Neuronal stem cell (in vitro differentiated cells): ENCODE measurements at regions not wholly inside any gene's neighbourhood (a gene's known extent, or its start where the extent isn't known, plus 50 kb on each side); places are given as distances from the start of the nearest gene placed in this dataset.
"Not testable (repeated sequence)": the region's sequence is repeated elsewhere in the genome, so short reads cannot be mapped to it uniquely, and the experiment has no call there.

Experiments
- DNase-seq: peaks from one replicate; pipeline ENCODE4 v3.0.0-alpha.2; 2013; ENCODE audit warnings: low spot score
- H2AFZ ChIP-seq: one replicate; pipeline ENCODE4 v1.6.1; 2013; ENCODE audit warnings: mild to moderate bottlenecking, low read length, inconsistent platforms
- H2AK5ac ChIP-seq: 2 replicates; pipeline ENCODE4 v1.6.1; 2013; ENCODE audit warnings: low read depth, mild to moderate bottlenecking, inconsistent platforms, low read length, moderate library complexity, mixed read lengths
- H2BK120ac ChIP-seq: 2 replicates; pipeline ENCODE4 v1.6.1; 2013; ENCODE audit warnings: low read depth, mild to moderate bottlenecking, inconsistent platforms, low read length, moderate library complexity, mixed read lengths
- H2BK12ac ChIP-seq: one replicate; pipeline ENCODE4 v1.6.1; 2013; ENCODE audit warnings: low read length, inconsistent platforms
- H2BK15ac ChIP-seq: 2 replicates; pipeline ENCODE4 v1.6.1; 2013; ENCODE audit warnings: mild to moderate bottlenecking, low read length, inconsistent platforms, mixed read lengths
- H2BK5ac ChIP-seq: one replicate; pipeline ENCODE4 v1.6.1; 2013; ENCODE audit warnings: inconsistent platforms, mild to moderate bottlenecking, low read length, moderate library complexity
- H3K14ac ChIP-seq: one replicate; pipeline ENCODE4 v1.6.1; 2013; ENCODE audit warnings: low read length, inconsistent platforms
- H3K18ac ChIP-seq: 2 replicates; pipeline ENCODE4 v1.6.1; 2013; ENCODE audit warnings: low read length, inconsistent platforms
- H3K23ac ChIP-seq: 2 replicates; pipeline ENCODE4 v1.6.1; 2013; ENCODE audit warnings: low read depth, mild to moderate bottlenecking, mixed read lengths, low read length, inconsistent platforms; ENCODE audit not compliant: poor library complexity
- H3K27ac ChIP-seq: replicated peaks from 3 replicates; pipeline ENCODE4 v1.5.1; 2013; ENCODE audit warnings: low read length, inconsistent platforms
- H3K27me3 ChIP-seq, 3 experiments: 2 replicates each; pipeline ENCODE4 v1.6.1; 2013; ENCODE audit warnings: low read length in 3 of 3, mild to moderate bottlenecking in 2 of 3, inconsistent platforms in 1 of 3, low read depth in 1 of 3, mixed read lengths in 1 of 3, moderate library complexity in 1 of 3; ENCODE audit not compliant: control insufficient read depth in 3 of 3, insufficient read depth in 3 of 3
- H3K36me3 ChIP-seq, 2 donors: replicated peaks in 1 of 2; 2 replicates each; pipeline ENCODE4 v1.6.1; 2013; ENCODE audit warnings: low read length in 2 of 2; ENCODE audit not compliant: control insufficient read depth in 2 of 2, insufficient read depth in 2 of 2
- H3K4ac ChIP-seq: 2 replicates; pipeline ENCODE4 v1.6.1; 2013; ENCODE audit warnings: inconsistent platforms, mild to moderate bottlenecking, low read length, moderate library complexity
- H3K4me1 ChIP-seq, 2 donors: 1 replicate in 1 of 2; 2 replicates in 1 of 2; pipeline ENCODE4 v1.6.1; 2013; ENCODE audit warnings: low read length in 2 of 2, low read depth in 1 of 2; ENCODE audit not compliant: control insufficient read depth in 2 of 2, insufficient read depth in 1 of 2
- H3K4me2 ChIP-seq: one replicate; pipeline ENCODE4 v1.6.1; 2013; ENCODE audit warnings: mild to moderate bottlenecking, low read length, inconsistent platforms; ENCODE audit not compliant: insufficient read depth, poor library complexity, severe bottlenecking
- H3K4me3 ChIP-seq, 2 donors: 2 replicates each; pipeline ENCODE4 v1.5.1; 2013; ENCODE audit warnings: low read length in 2 of 2, mild to moderate bottlenecking in 2 of 2, inconsistent platforms in 1 of 2, moderate library complexity in 1 of 2
- H3K79me1 ChIP-seq: one replicate; pipeline ENCODE4 v1.6.1; 2013; ENCODE audit warnings: low read depth, mild to moderate bottlenecking, inconsistent platforms, low read length, moderate library complexity
- H3K9ac ChIP-seq: one replicate; pipeline ENCODE4 v1.6.1; 2013; ENCODE audit warnings: mild to moderate bottlenecking, low read depth, low read length, inconsistent platforms; ENCODE audit not compliant: poor library complexity
- H3K9me3 ChIP-seq, 2 donors: replicated peaks in 1 of 2; 2 replicates each; pipeline versions ENCODE3 to v1.6.1; 2013; ENCODE audit warnings: low read length in 2 of 2, mild to moderate bottlenecking in 2 of 2, inconsistent platforms in 1 of 2, low read depth in 1 of 2, mixed read lengths in 1 of 2, moderate library complexity in 1 of 2; ENCODE audit not compliant: control insufficient read depth in 2 of 2, insufficient read depth in 1 of 2
- H4K8ac ChIP-seq: one replicate; pipeline ENCODE4 v1.6.1; 2013; ENCODE audit warnings: low read depth, mild to moderate bottlenecking, inconsistent platforms, low read length, moderate library complexity
- H4K91ac ChIP-seq: one replicate; pipeline ENCODE4 v1.6.1; 2013; ENCODE audit warnings: low read length, low read depth, mild to moderate bottlenecking, inconsistent platforms; ENCODE audit not compliant: poor library complexity
- WGBS, 2 donors: extraction: QIAGEN DNeasy Blood & Tissue Kit; methylation state at CpG; one replicate each; pipeline ENCODE4 v1.1.7; 2013; ENCODE audit warnings: missing lambda C conversion rate in 2 of 2, mixed read lengths in 1 of 2; ENCODE audit not compliant: insufficient read length in 2 of 2, insufficient replicate concordance in 1 of 2; ENCODE audit errors: extremely low coverage in 2 of 2; 5-methylcytosine and 5-hydroxymethylcytosine counted together

DNA sequence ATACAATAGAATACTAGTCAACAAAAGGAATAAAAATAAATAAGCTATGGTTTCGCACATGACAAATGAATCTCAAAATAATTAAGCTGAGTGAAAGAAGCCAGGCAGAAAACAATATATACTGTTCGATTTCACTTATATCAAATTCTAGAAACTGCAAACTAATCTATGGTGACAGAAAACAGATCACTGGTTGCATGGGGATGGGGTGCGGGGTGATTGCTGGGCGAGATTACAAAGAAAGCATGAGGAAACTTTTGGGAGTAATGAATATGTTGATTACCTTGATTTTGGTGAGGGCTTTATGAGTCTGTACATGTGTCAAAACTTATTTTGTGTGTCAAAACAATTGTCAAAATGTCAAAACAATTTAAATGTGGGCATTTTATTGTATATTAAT, 135.6 kb downstream of the GPR85 start:
- no peak overlapping the region for H2BK120ac ChIP-seq
- H4K8ac ChIP-seq = no peak overlapping the region
- H3K36me3 ChIP-seq = no peaks in the 10 kb centered on the region
- H2BK12ac ChIP-seq = no peak overlapping the region
- no peaks in the 10 kb centered on the region for H3K27me3 ChIP-seq
- H2BK5ac ChIP-seq = no peak overlapping the region
- H3K4ac ChIP-seq = no peak overlapping the region
- H2AFZ ChIP-seq = no peak overlapping the region
- H2AK5ac ChIP-seq = no peak overlapping the region
- no peak overlapping the region for H2BK15ac ChIP-seq
- no peaks in the 10 kb centered on the region for H3K79me1 ChIP-seq
- no peak overlapping the region for H3K4me3 ChIP-seq
- no peak overlapping the region for H3K4me2 ChIP-seq
- no peaks in the 10 kb centered on the region for H3K4me1 ChIP-seq
- DNase-seq = no peak
- WGBS, 2 donors = no CpG with 5 or more reads among the region's 4 CpGs
- no peak overlapping the region for H3K27ac ChIP-seq
- H3K14ac ChIP-seq = no peak overlapping the region
- no peak overlapping the region for H4K91ac ChIP-seq
- no peak overlapping the region for H3K18ac ChIP-seq
- H3K9me3 ChIP-seq = no peaks in the 10 kb centered on the region
- H3K9ac ChIP-seq = no peak overlapping the region
- no peak overlapping the region for H3K23ac ChIP-seq

DNA sequence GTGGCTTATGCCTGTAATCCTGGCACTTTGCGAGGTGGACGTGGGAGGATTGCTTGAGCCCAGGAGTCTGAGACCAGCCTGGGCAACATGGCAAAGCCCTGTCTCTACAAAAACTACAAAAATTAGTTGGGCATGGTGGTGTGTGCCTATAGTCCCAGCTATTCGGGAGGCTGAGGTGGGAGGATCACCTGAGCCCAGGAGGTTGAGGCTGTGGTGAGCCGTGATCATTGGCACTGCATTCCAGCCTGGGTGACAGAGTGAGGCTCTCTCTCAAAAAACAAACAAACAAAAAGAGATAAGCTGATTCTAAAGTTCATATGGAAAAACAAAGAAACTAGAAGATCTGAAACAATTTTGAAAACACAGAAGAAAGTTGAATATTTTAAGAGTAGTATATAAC, 136.9 kb downstream of the GPR85 start:
- not testable (repeated sequence) for H3K36me3 ChIP-seq, H3K23ac ChIP-seq, H3K4me3 ChIP-seq, DNase-seq, H2BK15ac ChIP-seq, H3K9me3 ChIP-seq, H3K27ac ChIP-seq, H2AK5ac ChIP-seq, H2BK12ac ChIP-seq, H2AFZ ChIP-seq, H2BK5ac ChIP-seq, H3K18ac ChIP-seq, H4K8ac ChIP-seq, H3K14ac ChIP-seq, H3K4me1 ChIP-seq, H2BK120ac ChIP-seq, H3K4me2 ChIP-seq, H4K91ac ChIP-seq, H3K9ac ChIP-seq, H3K4ac ChIP-seq, H3K79me1 ChIP-seq, H3K27me3 ChIP-seq
- WGBS, 2 donors = no CpG with 5 or more reads among the region's 4 CpGs

DNA sequence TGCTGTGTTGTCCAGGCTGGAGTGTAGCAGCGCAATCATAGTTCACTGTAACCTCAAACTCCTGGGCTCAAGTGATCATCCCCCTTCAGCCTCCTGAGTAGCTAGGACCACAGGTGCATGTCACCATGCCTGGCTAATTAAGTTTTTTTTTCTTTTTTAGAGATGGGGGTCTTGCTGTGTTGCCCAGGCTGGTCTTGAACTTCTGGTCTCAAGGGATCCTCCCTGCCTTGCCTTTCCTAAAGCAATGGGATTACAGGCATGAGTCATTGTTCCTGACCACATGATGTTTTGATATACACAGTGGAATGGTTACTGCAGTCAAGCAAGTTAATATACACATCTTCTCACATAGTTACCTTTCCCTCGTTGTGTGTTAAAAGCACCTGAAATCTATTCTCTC, 140.3 kb downstream of the GPR85 start:
- no peak overlapping the region for H3K4ac ChIP-seq
- H3K36me3 ChIP-seq = no peaks in the 10 kb centered on the region
- H3K14ac ChIP-seq = no peak overlapping the region
- H4K8ac ChIP-seq = no peak overlapping the region
- H2AK5ac ChIP-seq = no peak overlapping the region
- H3K27me3 ChIP-seq = no peaks in the 10 kb centered on the region
- no peak overlapping the region for H2BK12ac ChIP-seq
- H3K4me1 ChIP-seq = no peaks in the 10 kb centered on the region
- no peak overlapping the region for H3K4me3 ChIP-seq
- no peak overlapping the region for H3K23ac ChIP-seq
- no peaks in the 10 kb centered on the region for H3K9me3 ChIP-seq
- DNase-seq = no peak
- H4K91ac ChIP-seq = no peak overlapping the region
- H3K79me1 ChIP-seq = no peaks in the 10 kb centered on the region
- H3K9ac ChIP-seq = no peak overlapping the region
- H3K4me2 ChIP-seq = no peak overlapping the region
- no CpG with 5 or more reads among the region's 2 CpGs for WGBS, 2 donors
- no peak overlapping the region for H2BK120ac ChIP-seq
- H3K27ac ChIP-seq = no peak overlapping the region
- H3K18ac ChIP-seq = no peak overlapping the region
- no peak overlapping the region for H2AFZ ChIP-seq
- H2BK5ac ChIP-seq = no peak overlapping the region
- no peak overlapping the region for H2BK15ac ChIP-seq

DNA sequence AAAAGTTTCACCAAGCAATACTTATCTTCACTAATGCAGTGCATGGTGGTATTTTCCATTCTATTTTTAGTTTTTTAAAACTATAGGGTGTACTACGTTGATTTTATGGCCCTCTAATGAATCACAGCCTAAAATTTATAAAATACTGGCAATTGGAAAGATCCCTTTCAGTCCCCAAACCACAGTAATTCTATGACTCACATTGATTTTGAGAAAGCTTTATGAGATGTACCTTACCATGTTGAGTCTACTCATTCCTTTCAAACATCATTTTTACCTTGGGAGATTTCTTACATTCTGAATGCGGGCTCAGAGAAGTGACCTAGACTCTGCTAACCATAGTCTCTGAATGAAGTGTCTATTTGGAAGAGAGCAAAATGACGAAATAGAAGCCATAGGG, 141.6 kb downstream of the GPR85 start:
- H2AFZ ChIP-seq = no peak overlapping the region
- no peak overlapping the region for H2BK12ac ChIP-seq
- H3K4me1 ChIP-seq = no peaks in the 10 kb centered on the region

More for the DNA sequence above, 141.6 kb downstream of the GPR85 start:
- Histone ChIP-seq H3K14ac (no peak overlapping the region), H3K36me3 (no peaks in the 10 kb centered on the region), H2BK120ac (no peak overlapping the region), H3K9me3 (no peaks in the 10 kb centered on the region), H3K23ac (no peak overlapping the region), H3K27me3 (no peaks in the 10 kb centered on the region), H4K8ac (no peak overlapping the region), H3K4ac (no peak overlapping the region), H4K91ac (no peak overlapping the region), H3K27ac (no peak overlapping the region), H3K4me2 (no peak overlapping the region), H3K4me3 (no peak overlapping the region), H3K9ac (no peak overlapping the region), H2BK15ac (no peak overlapping the region), H3K18ac (no peak overlapping the region), H2BK5ac (no peak overlapping the region), H2AK5ac (no peak overlapping the region), H3K79me1 (no peaks in the 10 kb centered on the region)
- DNase-seq = no peak
- no CpG with 5 or more reads among the region's 3 CpGs for whole genome bisulfite sequencing, 2 donors
